Keratinocyte (primary cell): ENCODE measurements at regions not wholly inside any gene's neighbourhood (a gene's known extent, or its start where the extent isn't known, plus 50 kb on each side); places are given as distances from the start of the nearest gene placed in this dataset.

ENCODE experiments used
- DNase-seq: peaks from one replicate; pipeline ENCODE4 v3.0.0-alpha.2; 2011; ENCODE audit warnings: low read depth, missing footprints, low spot score
- FAIRE-seq: peaks from 2 replicates; lab custom pipeline; 2011; peaks lifted over from hg19 to GRCh38; lab: Jason Lieb, UNC
- H2AFZ ChIP-seq: 2 replicates; pipeline ENCODE4 v1.6.0; 2012; ENCODE audit warnings: low read length, control low read depth, inconsistent platforms; ENCODE audit not compliant: control insufficient read depth
- H3K27ac ChIP-seq: 2 replicates; pipeline ENCODE4 v1.5.1; 2011; ENCODE audit warnings: low read length; ENCODE audit not compliant: control insufficient read depth, insufficient read depth
- H3K27me3 ChIP-seq: 3 replicates; pipeline ENCODE4 v1.6.0; 2011; ENCODE audit warnings: low read length; ENCODE audit not compliant: control insufficient read depth, insufficient read depth; ENCODE audit errors: extremely low read depth
- H3K36me3 ChIP-seq, 2 experiments: 2 replicates in 1 of 2; 3 replicates in 1 of 2; pipeline ENCODE4 v1.5.1; 2011; ENCODE audit warnings: low read length in 2 of 2, mild to moderate bottlenecking in 1 of 2; ENCODE audit not compliant: control insufficient read depth in 2 of 2, insufficient read depth in 2 of 2; ENCODE audit errors: extremely low read depth in 1 of 2
- H3K4me1 ChIP-seq: 3 replicates; pipeline ENCODE4 v1.5.1; 2011; ENCODE audit warnings: low read length; ENCODE audit not compliant: control insufficient read depth, insufficient read depth; ENCODE audit errors: extremely low read depth
- H3K4me2 ChIP-seq: 3 replicates; pipeline ENCODE4 v1.6.0; 2011; ENCODE audit warnings: low read depth, low read length; ENCODE audit not compliant: control insufficient read depth, insufficient read depth; ENCODE audit errors: extremely low read depth
- H3K4me3 ChIP-seq, 3 experiments: fragments of 200-600 bp in 1 of 3; sonication (generic) in 1 of 3; 2 replicates in 2 of 3; 3 replicates in 1 of 3; pipeline ENCODE4 v1.5.1; 2011 to 2016; ENCODE audit warnings: low read length in 3 of 3, mild to moderate bottlenecking in 3 of 3, control low read depth in 2 of 3, inconsistent platforms in 1 of 3, low read depth in 1 of 3, mixed read lengths in 1 of 3, mixed run types in 1 of 3, moderate library complexity in 1 of 3; ENCODE audit not compliant: control insufficient read depth in 2 of 3, insufficient read depth in 2 of 3; ENCODE audit errors: extremely low read depth in 1 of 3
- H3K79me2 ChIP-seq: 2 replicates; pipeline ENCODE4 v1.6.0; 2012; ENCODE audit warnings: low read length; ENCODE audit not compliant: control insufficient read depth, insufficient read depth
- H3K9ac ChIP-seq: 3 replicates; pipeline ENCODE4 v1.6.0; 2011; ENCODE audit warnings: low read length; ENCODE audit not compliant: control insufficient read depth, insufficient read depth; ENCODE audit errors: extremely low read depth
- H3K9me1 ChIP-seq: 3 replicates; pipeline ENCODE4 v1.6.0; 2011; ENCODE audit warnings: low read length; ENCODE audit not compliant: control insufficient read depth, insufficient read depth; ENCODE audit errors: extremely low read depth
- H3K9me3 ChIP-seq: 2 replicates; pipeline ENCODE4 v1.5.1; 2012; ENCODE audit warnings: low read depth, low read length; ENCODE audit not compliant: control insufficient read depth
- H4K20me1 ChIP-seq: 3 replicates; pipeline ENCODE4 v1.6.0; 2011; ENCODE audit warnings: low read length; ENCODE audit not compliant: control insufficient read depth, insufficient read depth; ENCODE audit errors: extremely low read depth
- EZH2 ChIP-seq: IDR thresholded peaks from one replicate; pipeline ENCODE4 v1.6.1; 2012; ENCODE audit warnings: inconsistent platforms, mild to moderate bottlenecking, low read length, moderate library complexity
- dilution Hi-C: fragments of 300-500 bp; cut with MboI; formaldehyde crosslinking; loops from one replicate; pipeline ENCODE4 v1.7.0; 2020; ENCODE audit warnings: low sequenced_read_pairs; ENCODE audit not compliant: extremely low pct_ligation_motif_present
- TF ChIP-seq, protein P1 (sequence below), 3 experiments: IDR thresholded peaks in 1 of 3; conservative IDR thresholded peaks in 1 of 3; optimal IDR thresholded peaks in 1 of 3; 2 replicates in 2 of 3; 3 replicates in 1 of 3; pipeline versions ENCODE3 to v1.5.1; 2011; ENCODE audit warnings: low read length in 3 of 3, mild to moderate bottlenecking in 3 of 3, moderate library complexity in 2 of 3, control low read depth in 1 of 3, inconsistent platforms in 1 of 3; ENCODE audit not compliant: insufficient read depth in 2 of 3; ENCODE audit errors: extremely low read depth in 1 of 3

DNA sequence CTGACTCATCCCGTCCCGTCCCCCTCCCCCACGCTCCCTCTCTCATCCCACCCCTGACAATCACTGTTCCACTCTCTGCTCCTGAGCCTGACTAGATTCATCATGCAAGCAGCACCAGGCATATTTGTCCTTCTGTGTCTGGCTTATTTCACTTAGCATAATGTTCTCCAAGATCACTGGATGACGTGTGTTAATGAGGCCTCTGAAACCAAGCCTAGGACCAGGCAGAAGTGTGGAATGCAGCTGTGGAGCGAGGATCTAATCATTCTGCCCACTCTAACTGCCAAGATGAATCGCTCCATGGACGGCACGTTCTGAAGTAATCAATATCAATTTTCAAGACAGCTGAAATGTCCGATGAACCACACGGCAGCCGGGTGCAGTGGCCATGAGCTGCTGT is 122.4 kb upstream of the ZNF236 start:
- no peak for FAIRE-seq
- Histone ChIP-seq H4K20me1 (no peaks in the 10 kb centered on the region), H3K9ac (no peak overlapping the region), H3K36me3 (no peaks in the 10 kb centered on the region), H3K4me2 (no peak overlapping the region), H3K4me1 (no peaks in the 10 kb centered on the region), H3K27ac (no peak overlapping the region), H3K4me3 (no peak overlapping the region), H3K9me3 (no peaks in the 10 kb centered on the region), H2AFZ (no peak overlapping the region), H3K27me3 (peaks cover 10% of the 10 kb centered on the region), H3K79me2 (no peaks in the 10 kb centered on the region), H3K9me1 (no peaks in the 10 kb centered on the region)
- dilution Hi-C loops = no loop called here
- TF ChIP-seq, protein P1, sequence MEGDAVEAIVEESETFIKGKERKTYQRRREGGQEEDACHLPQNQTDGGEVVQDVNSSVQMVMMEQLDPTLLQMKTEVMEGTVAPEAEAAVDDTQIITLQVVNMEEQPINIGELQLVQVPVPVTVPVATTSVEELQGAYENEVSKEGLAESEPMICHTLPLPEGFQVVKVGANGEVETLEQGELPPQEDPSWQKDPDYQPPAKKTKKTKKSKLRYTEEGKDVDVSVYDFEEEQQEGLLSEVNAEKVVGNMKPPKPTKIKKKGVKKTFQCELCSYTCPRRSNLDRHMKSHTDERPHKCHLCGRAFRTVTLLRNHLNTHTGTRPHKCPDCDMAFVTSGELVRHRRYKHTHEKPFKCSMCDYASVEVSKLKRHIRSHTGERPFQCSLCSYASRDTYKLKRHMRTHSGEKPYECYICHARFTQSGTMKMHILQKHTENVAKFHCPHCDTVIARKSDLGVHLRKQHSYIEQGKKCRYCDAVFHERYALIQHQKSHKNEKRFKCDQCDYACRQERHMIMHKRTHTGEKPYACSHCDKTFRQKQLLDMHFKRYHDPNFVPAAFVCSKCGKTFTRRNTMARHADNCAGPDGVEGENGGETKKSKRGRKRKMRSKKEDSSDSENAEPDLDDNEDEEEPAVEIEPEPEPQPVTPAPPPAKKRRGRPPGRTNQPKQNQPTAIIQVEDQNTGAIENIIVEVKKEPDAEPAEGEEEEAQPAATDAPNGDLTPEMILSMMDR (optimal IDR thresholded peaks at IDR 0.05 in 1 of 3, IDR thresholded peaks at IDR 0.05 in 1 of 3, conservative IDR thresholded peaks at IDR 0.05 in 1 of 3; ENCODE audit: extremely low read depth in 1 of 3, insufficient read depth in 2 of 3, low read length in 3 of 3) = no peak
- TF ChIP-seq EZH2 = no peak
- DNase-seq = no peak

- DNase-seq (no peak), FAIRE-seq (no peak)
- H3K4me1 ChIP-seq = no peaks in the 10 kb centered on the region
- H3K36me3 ChIP-seq = no peaks in the 10 kb centered on the region
- peaks cover 5% of the 10 kb centered on the region for H3K27me3 ChIP-seq
- no peak for TF ChIP-seq EZH2
- TF ChIP-seq, protein P1 (optimal IDR thresholded peaks at IDR 0.05 in 1 of 3, IDR thresholded peaks at IDR 0.05 in 1 of 3, conservative IDR thresholded peaks at IDR 0.05 in 1 of 3; ENCODE audit: extremely low read depth in 1 of 3, insufficient read depth in 2 of 3, low read length in 3 of 3) = no peak
- dilution Hi-C loops = no loop called here
- no peaks in the 10 kb centered on the region for H3K79me2 ChIP-seq
- H3K9me3 ChIP-seq = no peaks in the 10 kb centered on the region
- peak overlapping the region in 1 of 3 experiments; percentile 12 for H3K4me3 ChIP-seq
- no peaks in the 10 kb centered on the region for H3K9me1 ChIP-seq
- no peak overlapping the region for H3K27ac ChIP-seq
- H3K4me2 ChIP-seq = peak overlapping the region; percentile 25
- H3K9ac ChIP-seq = no peak overlapping the region
- H4K20me1 ChIP-seq = no peaks in the 10 kb centered on the region
- H2AFZ ChIP-seq = peak overlapping the region; percentile 69
Observed at GRCh38 chr18:76697441-76697901, 124.9 kb upstream of the ZNF236 start.
